ENCODE measurements at regions not wholly inside any gene's neighbourhood (a gene's known extent, or its start where the extent isn't known, plus 50 kb on each side); places are given as distances from the start of the nearest gene placed in this dataset.

DNA sequence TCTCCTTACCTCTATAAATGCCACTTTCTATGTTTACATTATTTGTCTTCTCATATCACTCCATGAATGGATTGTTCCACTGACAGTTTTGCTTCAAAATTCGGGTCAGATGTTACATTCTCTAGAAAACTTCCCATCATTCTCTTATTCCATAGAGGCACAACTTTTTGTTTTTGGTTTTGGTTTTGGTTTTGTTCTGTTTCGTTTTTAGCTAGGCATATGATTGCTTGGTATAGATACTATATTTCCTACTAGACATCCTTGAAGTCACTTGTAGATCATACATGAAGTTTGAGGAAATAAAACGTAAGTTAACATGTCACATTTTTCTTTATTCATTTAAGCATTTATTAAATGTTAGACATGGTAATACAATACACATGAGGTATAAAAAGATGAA is 961.0 kb downstream of the PCDH18 start:
- DNase-seq (no peak), ATAC-seq (ENCODE audit: low read depth) (no peak)
- Histone ChIP-seq H3K4me1 (ENCODE audit: control insufficient read depth in 2 of 2, insufficient read depth in 2 of 2, low read length in 2 of 2) (no peaks in the 10 kb centered on the region), H2AFZ (ENCODE audit: insufficient read depth, low read depth, low read length, poor library complexity, severe bottlenecking) (no peak overlapping the region), H3K9me3 (ENCODE audit: control extremely low read depth in 1 of 3, control insufficient read depth in 2 of 3, insufficient read depth in 1 of 3, low read length in 2 of 3) (no peaks in the 10 kb centered on the region), H3K27me3 (replicated peaks in 1 of 4; ENCODE audit: control extremely low read depth in 1 of 4, control insufficient read depth in 3 of 4, insufficient read depth in 4 of 4, low read length in 3 of 4) (no peaks in the 10 kb centered on the region), H3K9ac (ENCODE audit: low read length) (no peak overlapping the region), H3K4me3 (ENCODE audit: control extremely low read depth in 1 of 5, extremely low read depth in 1 of 5, insufficient read depth in 1 of 5, low read depth in 2 of 5, low read length in 4 of 5) (no peak overlapping the region), H3K79me2 (ENCODE audit: control insufficient read depth, insufficient read depth, low read length) (no peaks in the 10 kb centered on the region), H3K4me2 (replicated peaks; ENCODE audit: low read depth, low read length, poor library complexity, severe bottlenecking) (no peak overlapping the region), H3K36me3 (replicated peaks in 1 of 2; ENCODE audit: control extremely low read depth in 1 of 2, control insufficient read depth in 1 of 2, extremely low read depth in 1 of 2, insufficient read depth in 2 of 2, low read length in 1 of 2) (no peaks in the 10 kb centered on the region), H3K27ac (ENCODE audit: low read length in 2 of 2) (no peak overlapping the region), H4K20me1 (ENCODE audit: control insufficient read depth, insufficient read depth, low read length, poor library complexity, severe bottlenecking) (no peaks in the 10 kb centered on the region)
- no peaks in the 10 kb centered on the region for H3K9me3 Mint-ChIP-seq (ENCODE audit: insufficient read depth)
- ChIA-PET CTCF (no interaction called here), POLR2A (no interaction called here)
- TF ChIP-seq EZH2 (IDR thresholded peaks at IDR 0.05; ENCODE audit: borderline replicate concordance, insufficient read depth, low read depth, low read length, poor library complexity, severe bottlenecking), result no peak
- TF ChIP-seq, protein P1, sequence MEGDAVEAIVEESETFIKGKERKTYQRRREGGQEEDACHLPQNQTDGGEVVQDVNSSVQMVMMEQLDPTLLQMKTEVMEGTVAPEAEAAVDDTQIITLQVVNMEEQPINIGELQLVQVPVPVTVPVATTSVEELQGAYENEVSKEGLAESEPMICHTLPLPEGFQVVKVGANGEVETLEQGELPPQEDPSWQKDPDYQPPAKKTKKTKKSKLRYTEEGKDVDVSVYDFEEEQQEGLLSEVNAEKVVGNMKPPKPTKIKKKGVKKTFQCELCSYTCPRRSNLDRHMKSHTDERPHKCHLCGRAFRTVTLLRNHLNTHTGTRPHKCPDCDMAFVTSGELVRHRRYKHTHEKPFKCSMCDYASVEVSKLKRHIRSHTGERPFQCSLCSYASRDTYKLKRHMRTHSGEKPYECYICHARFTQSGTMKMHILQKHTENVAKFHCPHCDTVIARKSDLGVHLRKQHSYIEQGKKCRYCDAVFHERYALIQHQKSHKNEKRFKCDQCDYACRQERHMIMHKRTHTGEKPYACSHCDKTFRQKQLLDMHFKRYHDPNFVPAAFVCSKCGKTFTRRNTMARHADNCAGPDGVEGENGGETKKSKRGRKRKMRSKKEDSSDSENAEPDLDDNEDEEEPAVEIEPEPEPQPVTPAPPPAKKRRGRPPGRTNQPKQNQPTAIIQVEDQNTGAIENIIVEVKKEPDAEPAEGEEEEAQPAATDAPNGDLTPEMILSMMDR (IDR thresholded peaks at IDR 0.05), result no peak
- H3K4me3 Mint-ChIP-seq, result no peak overlapping the region
- no peaks in the 10 kb centered on the region for H3K27me3 Mint-ChIP-seq
- H3K27ac Mint-ChIP-seq, result no peak overlapping the region
- H3K4me1 Mint-ChIP-seq, result no peaks in the 10 kb centered on the region
- intact Hi-C loops (cut with micrococcal nuclease), result no loop called here
- WGBS (ENCODE audit: insufficient coverage), result no CpG with 5 or more reads among the region's 3 CpGs

DNA sequence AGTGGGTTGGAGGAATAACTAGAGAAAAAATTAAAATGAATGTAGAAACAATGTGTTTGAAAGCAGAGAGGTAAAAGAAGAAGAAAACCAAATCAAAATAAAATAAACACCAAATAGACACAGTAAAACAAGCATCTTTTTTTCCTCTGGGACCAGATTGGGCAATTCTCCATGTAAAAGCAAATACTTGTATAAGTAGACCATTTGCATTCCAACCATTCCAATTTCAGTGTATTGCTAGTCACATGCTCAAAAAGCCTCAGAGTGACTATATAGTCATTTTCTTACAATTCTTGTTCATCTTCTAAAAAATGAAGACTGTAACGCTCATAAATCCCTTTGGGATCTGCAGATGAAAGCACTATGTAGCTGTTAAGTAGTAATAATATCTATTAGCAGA is 969.5 kb downstream of the PCDH18 start:
- ATAC-seq (ENCODE audit: low read depth), result no peak
- Histone ChIP-seq H3K9me3 (ENCODE audit: control extremely low read depth in 1 of 3, control insufficient read depth in 2 of 3, insufficient read depth in 1 of 3, low read length in 2 of 3) (peaks cover 0 to 5% (median 1%) of the 10 kb centered on the region in 3 donors), H3K4me2 (replicated peaks; ENCODE audit: low read depth, low read length, poor library complexity, severe bottlenecking) (no peak overlapping the region), H3K79me2 (ENCODE audit: control insufficient read depth, insufficient read depth, low read length) (no peaks in the 10 kb centered on the region), H3K36me3 (replicated peaks in 1 of 2; ENCODE audit: control extremely low read depth in 1 of 2, control insufficient read depth in 1 of 2, extremely low read depth in 1 of 2, insufficient read depth in 2 of 2, low read length in 1 of 2) (no peaks in the 10 kb centered on the region), H3K27ac (ENCODE audit: low read length in 2 of 2) (no peak overlapping the region), H3K9ac (ENCODE audit: low read length) (no peak overlapping the region), H3K4me3 (ENCODE audit: control extremely low read depth in 1 of 5, extremely low read depth in 1 of 5, insufficient read depth in 1 of 5, low read depth in 2 of 5, low read length in 4 of 5) (no peak overlapping the region), H2AFZ (ENCODE audit: insufficient read depth, low read depth, low read length, poor library complexity, severe bottlenecking) (no peak overlapping the region), H3K27me3 (replicated peaks in 1 of 4; ENCODE audit: control extremely low read depth in 1 of 4, control insufficient read depth in 3 of 4, insufficient read depth in 4 of 4, low read length in 3 of 4) (no peaks in the 10 kb centered on the region), H3K4me1 (ENCODE audit: control insufficient read depth in 2 of 2, insufficient read depth in 2 of 2, low read length in 2 of 2) (no peaks in the 10 kb centered on the region), H4K20me1 (ENCODE audit: control insufficient read depth, insufficient read depth, low read length, poor library complexity, severe bottlenecking) (no peaks in the 10 kb centered on the region)
- no peak for TF ChIP-seq EZH2 (IDR thresholded peaks at IDR 0.05; ENCODE audit: borderline replicate concordance, insufficient read depth, low read depth, low read length, poor library complexity, severe bottlenecking)
- TF ChIP-seq, protein P1 (IDR thresholded peaks at IDR 0.05), result no peak
- no CpG with 5 or more reads among the region's 1 CpG for WGBS (ENCODE audit: insufficient coverage)
- Mint-ChIP-seq H3K4me1 (no peaks in the 10 kb centered on the region), H3K9me3 (ENCODE audit: insufficient read depth) (peaks cover 3% of the 10 kb centered on the region), H3K27ac (no peak overlapping the region), H3K27me3 (no peaks in the 10 kb centered on the region), H3K4me3 (no peak overlapping the region)
- intact Hi-C loops (cut with micrococcal nuclease), result no loop called here
- POLR2A ChIA-PET, result no interaction called here
- CTCF ChIA-PET, result no interaction called here
- no peak for DNase-seq
